AG09309 (cell line): ENCODE measurements at regions not wholly inside any gene's neighbourhood (a gene's known extent, or its start where the extent isn't known, plus 50 kb on each side); places are given as distances from the start of the nearest gene placed in this dataset.
"Not testable (repeated sequence)": the region's sequence is repeated elsewhere in the genome, so short reads cannot be mapped to it uniquely, and the experiment has no call there.

ENCODE experiments used
- DNase-seq: peaks from one replicate; pipeline ENCODE4 v3.0.0-alpha.2; 2010; ENCODE audit warnings: low read depth
- H3K4me3 ChIP-seq: 2 replicates; pipeline ENCODE4 v1.5.1; 2011; ENCODE audit warnings: mild to moderate bottlenecking, low read depth, low read length, moderate library complexity; ENCODE audit not compliant: control insufficient read depth
- CTCF ChIP-seq: IDR thresholded peaks from 2 replicates; pipeline ENCODE4 v1.5.1; 2011; ENCODE audit warnings: mild to moderate bottlenecking, low read depth, low read length, inconsistent platforms; ENCODE audit not compliant: insufficient read depth, control insufficient read depth; ENCODE audit errors: missing control alignments

- no peak for DNase-seq
- no peak for TF ChIP-seq CTCF
These were observed 61.9 kb upstream of the ADGRL2 start for GRCh38 chr1:81738875-81739274.

GRCh38 chr1:81733480-81733879 is 67.3 kb upstream of the ADGRL2 start:
- no peak for TF ChIP-seq CTCF
- DNase-seq = no peak
- H3K4me3 ChIP-seq = no peak overlapping the region

More at GRCh38 chr1:81738875-81739274, 61.9 kb upstream of the ADGRL2 start:
- no peak overlapping the region for H3K4me3 ChIP-seq

GRCh38 chr1:81731989-81732388 is 68.7 kb upstream of the ADGRL2 start:
- no peak for TF ChIP-seq CTCF

GRCh38 chr1:81730881-81731280 is 69.9 kb upstream of the ADGRL2 start:
- H3K4me3 ChIP-seq = no peak overlapping the region
- no peak for DNase-seq
- no peak for TF ChIP-seq CTCF

More at GRCh38 chr1:81731989-81732388, 68.7 kb upstream of the ADGRL2 start:
- H3K4me3 ChIP-seq = no peak overlapping the region
- DNase-seq = no peak

GRCh38 chr1:81730299-81730698 is 70.4 kb upstream of the ADGRL2 start:
- not testable (repeated sequence) for H3K4me3 ChIP-seq, DNase-seq

- DNase-seq = no peak
- no peak for TF ChIP-seq CTCF
- no peak overlapping the region for H3K4me3 ChIP-seq
These were observed 70.9 kb upstream of the ADGRL2 start for GRCh38 chr1:81729818-81730217.

- H3K4me3 ChIP-seq = no peak overlapping the region
- DNase-seq = no peak
- TF ChIP-seq CTCF = no peak
These were observed 71.5 kb upstream of the ADGRL2 start for GRCh38 chr1:81729239-81729638.
